Hepatocyte (in vitro differentiated cells): ENCODE measurements at regions not wholly inside any gene's neighbourhood (a gene's known extent, or its start where the extent isn't known, plus 50 kb on each side); places are given as distances from the start of the nearest gene placed in this dataset.

Experiments used
- EZH2 ChIP-seq: fragments of 200-600 bp; sonication (generic); IDR thresholded peaks from 2 replicates; pipeline ENCODE4 v1.6.1; 2016; ENCODE audit warnings: antibody characterized with exemption, mild to moderate bottlenecking, borderline replicate concordance
- EZH2phosphoT487 ChIP-seq: fragments of 200-600 bp; sonication (generic); IDR thresholded peaks from one replicate; pipeline ENCODE4 v1.6.1; 2018; ENCODE audit warnings: antibody characterized with exemption, mild to moderate bottlenecking, low read depth, moderate library complexity; ENCODE audit not compliant: unreplicated experiment, severe bottlenecking
- TF ChIP-seq, protein P1 (sequence below): fragments of 200-600 bp; sonication (generic); IDR thresholded peaks from 2 replicates; pipeline ENCODE4 v1.5.1; 2016; ENCODE audit warnings: antibody characterized with exemption, mild to moderate bottlenecking; ENCODE audit not compliant: poor library complexity

- TF ChIP-seq, protein P1, sequence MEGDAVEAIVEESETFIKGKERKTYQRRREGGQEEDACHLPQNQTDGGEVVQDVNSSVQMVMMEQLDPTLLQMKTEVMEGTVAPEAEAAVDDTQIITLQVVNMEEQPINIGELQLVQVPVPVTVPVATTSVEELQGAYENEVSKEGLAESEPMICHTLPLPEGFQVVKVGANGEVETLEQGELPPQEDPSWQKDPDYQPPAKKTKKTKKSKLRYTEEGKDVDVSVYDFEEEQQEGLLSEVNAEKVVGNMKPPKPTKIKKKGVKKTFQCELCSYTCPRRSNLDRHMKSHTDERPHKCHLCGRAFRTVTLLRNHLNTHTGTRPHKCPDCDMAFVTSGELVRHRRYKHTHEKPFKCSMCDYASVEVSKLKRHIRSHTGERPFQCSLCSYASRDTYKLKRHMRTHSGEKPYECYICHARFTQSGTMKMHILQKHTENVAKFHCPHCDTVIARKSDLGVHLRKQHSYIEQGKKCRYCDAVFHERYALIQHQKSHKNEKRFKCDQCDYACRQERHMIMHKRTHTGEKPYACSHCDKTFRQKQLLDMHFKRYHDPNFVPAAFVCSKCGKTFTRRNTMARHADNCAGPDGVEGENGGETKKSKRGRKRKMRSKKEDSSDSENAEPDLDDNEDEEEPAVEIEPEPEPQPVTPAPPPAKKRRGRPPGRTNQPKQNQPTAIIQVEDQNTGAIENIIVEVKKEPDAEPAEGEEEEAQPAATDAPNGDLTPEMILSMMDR = no peak
- TF ChIP-seq EZH2 (no peak), EZH2phosphoT487 (no peak)
Measured at GRCh38 chr18:1653873-1654272, 749.2 kb downstream of the ADCYAP1 start.
